K562 (cell line): ENCODE measurements at regions not wholly inside any gene's neighbourhood (a gene's known extent, or its start where the extent isn't known, plus 50 kb on each side); places are given as distances from the start of the nearest gene placed in this dataset.

Source experiments
- RB1 ChIP-seq: fragments of 450-650 bp; IDR thresholded peaks from 2 replicates; pipeline ENCODE4 v1.6.1; 2017; ENCODE audit warnings: low read depth, mild to moderate bottlenecking
- ZNF274 ChIP-seq: IDR thresholded peaks from 2 replicates; pipeline ENCODE4 v1.6.1; 2011; ENCODE audit warnings: low read depth, mild to moderate bottlenecking, low read length, moderate library complexity, borderline replicate concordance

DNA sequence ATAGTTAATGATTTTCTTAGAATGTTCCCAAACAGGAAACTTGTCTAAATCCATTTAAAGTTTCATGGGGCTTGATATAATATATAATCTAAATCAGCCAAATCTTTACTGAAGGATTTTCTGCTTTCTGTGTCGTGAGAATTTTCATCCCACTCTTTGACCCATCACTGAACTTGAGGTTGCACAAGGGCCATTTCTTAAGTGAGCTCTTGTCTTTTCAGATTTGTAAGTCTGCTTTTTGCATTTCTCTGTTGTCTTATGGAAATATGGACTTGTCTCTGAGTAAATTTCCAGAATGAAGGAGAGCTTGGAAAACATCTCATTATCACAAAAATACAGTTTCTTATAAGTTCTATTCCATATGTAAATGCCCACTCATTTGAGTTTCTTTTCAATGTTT, 149.2 kb upstream of the ARRDC3 start:
- no peak for TF ChIP-seq RB1
- TF ChIP-seq ZNF274, result no peak
